NT2/D1 (cell line): ENCODE measurements at regions not wholly inside any gene's neighbourhood (a gene's known extent, or its start where the extent isn't known, plus 50 kb on each side); places are given as distances from the start of the nearest gene placed in this dataset.

Experiments used
- SUZ12 ChIP-seq: IDR thresholded peaks from 2 replicates; pipeline ENCODE4 v1.6.1; 2011; ENCODE audit not compliant: insufficient read length, insufficient read depth; ENCODE audit errors: extremely low read depth
- YY1 ChIP-seq: IDR thresholded peaks from 2 replicates; pipeline ENCODE4 v1.6.1; 2011; ENCODE audit not compliant: insufficient read length, insufficient read depth

- no peak for TF ChIP-seq SUZ12
- no peak for TF ChIP-seq YY1
These were observed 176.9 kb downstream of the AASDH start for GRCh38 chr4:56210397-56210796.
